PFSK-1 (cell line): ENCODE measurements at regions not wholly inside any gene's neighbourhood (a gene's known extent, or its start where the extent isn't known, plus 50 kb on each side); places are given as distances from the start of the nearest gene placed in this dataset.

ENCODE experiments used
- FOXP2 ChIP-seq: optimal IDR thresholded peaks from 2 replicates; pipeline ENCODE3; 2011; ENCODE audit warnings: borderline replicate concordance, control low read depth, inconsistent platforms; ENCODE audit not compliant: insufficient read depth; ENCODE audit errors: extremely low read length, extremely low read depth
- POLR2AphosphoS5 ChIP-seq: IDR thresholded peaks from 2 replicates; pipeline ENCODE4 v1.6.1; 2012; ENCODE audit warnings: low read depth, mild to moderate bottlenecking, control low read depth, low read length, moderate library complexity
- SIN3A ChIP-seq: IDR thresholded peaks from 2 replicates; pipeline ENCODE4 v1.6.1; 2012; ENCODE audit warnings: mild to moderate bottlenecking, low read length, moderate library complexity, borderline replicate concordance; ENCODE audit not compliant: insufficient read depth
- TAF1 ChIP-seq: IDR thresholded peaks from 2 replicates; pipeline ENCODE4 v1.6.1; 2012; ENCODE audit warnings: low read length, control low read depth, borderline replicate concordance; ENCODE audit not compliant: insufficient read depth
- TF ChIP-seq, protein P1 (sequence below), 2 experiments: IDR thresholded peaks; 2 replicates each; pipeline versions ENCODE4 v1.6.1 to v1.8.0; 2011 to 2012; ENCODE audit warnings: low read depth in 2 of 2, low read length in 2 of 2, control low read depth in 1 of 2, inconsistent platforms in 1 of 2, mild to moderate bottlenecking in 1 of 2, moderate library complexity in 1 of 2; ENCODE audit not compliant: insufficient read depth in 1 of 2

DNA sequence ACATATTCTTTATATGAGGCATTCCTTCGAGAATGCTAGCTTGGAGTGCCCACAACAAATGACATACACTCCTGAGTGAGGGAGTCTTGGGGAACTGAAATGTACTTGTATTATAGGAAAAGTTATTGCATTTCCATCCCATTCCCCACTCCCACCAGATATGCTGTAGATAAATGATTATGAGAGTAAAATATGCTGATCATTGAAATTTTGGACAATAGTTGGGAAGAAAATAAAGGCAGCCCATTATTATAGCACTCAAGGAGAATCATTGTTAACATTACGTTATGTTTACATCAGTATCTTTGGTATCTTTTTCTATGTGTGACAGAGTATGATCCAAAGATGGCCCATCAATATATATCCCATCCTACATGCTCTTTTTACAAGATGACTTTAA, 194.4 kb downstream of the GATA3 start:
- TF ChIP-seq TAF1 (no peak), POLR2AphosphoS5 (no peak), FOXP2 (no peak), SIN3A (no peak)
- TF ChIP-seq, protein P1, sequence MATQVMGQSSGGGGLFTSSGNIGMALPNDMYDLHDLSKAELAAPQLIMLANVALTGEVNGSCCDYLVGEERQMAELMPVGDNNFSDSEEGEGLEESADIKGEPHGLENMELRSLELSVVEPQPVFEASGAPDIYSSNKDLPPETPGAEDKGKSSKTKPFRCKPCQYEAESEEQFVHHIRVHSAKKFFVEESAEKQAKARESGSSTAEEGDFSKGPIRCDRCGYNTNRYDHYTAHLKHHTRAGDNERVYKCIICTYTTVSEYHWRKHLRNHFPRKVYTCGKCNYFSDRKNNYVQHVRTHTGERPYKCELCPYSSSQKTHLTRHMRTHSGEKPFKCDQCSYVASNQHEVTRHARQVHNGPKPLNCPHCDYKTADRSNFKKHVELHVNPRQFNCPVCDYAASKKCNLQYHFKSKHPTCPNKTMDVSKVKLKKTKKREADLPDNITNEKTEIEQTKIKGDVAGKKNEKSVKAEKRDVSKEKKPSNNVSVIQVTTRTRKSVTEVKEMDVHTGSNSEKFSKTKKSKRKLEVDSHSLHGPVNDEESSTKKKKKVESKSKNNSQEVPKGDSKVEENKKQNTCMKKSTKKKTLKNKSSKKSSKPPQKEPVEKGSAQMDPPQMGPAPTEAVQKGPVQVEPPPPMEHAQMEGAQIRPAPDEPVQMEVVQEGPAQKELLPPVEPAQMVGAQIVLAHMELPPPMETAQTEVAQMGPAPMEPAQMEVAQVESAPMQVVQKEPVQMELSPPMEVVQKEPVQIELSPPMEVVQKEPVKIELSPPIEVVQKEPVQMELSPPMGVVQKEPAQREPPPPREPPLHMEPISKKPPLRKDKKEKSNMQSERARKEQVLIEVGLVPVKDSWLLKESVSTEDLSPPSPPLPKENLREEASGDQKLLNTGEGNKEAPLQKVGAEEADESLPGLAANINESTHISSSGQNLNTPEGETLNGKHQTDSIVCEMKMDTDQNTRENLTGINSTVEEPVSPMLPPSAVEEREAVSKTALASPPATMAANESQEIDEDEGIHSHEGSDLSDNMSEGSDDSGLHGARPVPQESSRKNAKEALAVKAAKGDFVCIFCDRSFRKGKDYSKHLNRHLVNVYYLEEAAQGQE (IDR thresholded peaks at IDR 0.05; ENCODE audit: insufficient read depth in 1 of 2, low read depth in 2 of 2, low read length in 2 of 2), result no peak

DNA sequence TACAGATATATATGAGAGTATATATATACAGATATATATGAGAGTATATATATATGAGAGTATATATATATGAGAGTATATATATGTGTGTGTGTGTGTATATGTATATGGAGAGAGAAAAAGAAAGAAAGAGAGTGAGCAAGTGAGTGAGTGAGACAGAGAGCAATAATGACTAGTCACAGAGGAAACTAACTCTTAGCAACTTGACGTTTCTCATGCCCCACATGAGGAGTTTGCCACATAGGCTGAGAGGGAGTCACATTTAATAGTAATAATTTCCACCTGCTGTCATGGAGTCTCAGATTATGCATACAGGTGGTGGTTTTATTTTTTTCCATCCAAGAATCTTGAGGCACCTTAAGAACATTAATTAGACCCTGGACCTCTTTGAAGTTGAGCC, 199.9 kb downstream of the GATA3 start:
- TF ChIP-seq POLR2AphosphoS5 (no peak), FOXP2 (no peak), TAF1 (no peak), SIN3A (no peak)
- TF ChIP-seq, protein P1 (IDR thresholded peaks at IDR 0.05; ENCODE audit: insufficient read depth in 1 of 2, low read depth in 2 of 2, low read length in 2 of 2), result no peak

DNA sequence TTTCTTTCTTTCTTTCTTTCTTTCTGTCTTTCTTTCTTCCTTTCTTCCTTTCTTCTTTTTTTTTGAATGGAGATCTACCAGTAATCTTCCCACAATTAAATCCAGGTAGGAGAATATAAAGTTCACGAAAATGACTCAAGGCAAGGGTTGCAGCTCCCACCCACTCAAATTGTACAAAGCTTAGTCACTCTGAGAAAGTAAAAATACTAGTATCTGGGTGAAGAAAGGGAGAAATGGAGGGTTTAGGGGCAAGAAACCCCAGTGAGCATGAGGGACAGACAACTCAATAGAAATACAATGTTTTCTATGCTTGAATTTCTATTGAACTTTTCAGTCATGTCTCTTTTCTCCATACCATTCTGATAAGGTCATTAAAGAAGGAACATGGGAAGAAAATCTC, 200.8 kb downstream of the GATA3 start:
- TF ChIP-seq POLR2AphosphoS5, result no peak

DNA sequence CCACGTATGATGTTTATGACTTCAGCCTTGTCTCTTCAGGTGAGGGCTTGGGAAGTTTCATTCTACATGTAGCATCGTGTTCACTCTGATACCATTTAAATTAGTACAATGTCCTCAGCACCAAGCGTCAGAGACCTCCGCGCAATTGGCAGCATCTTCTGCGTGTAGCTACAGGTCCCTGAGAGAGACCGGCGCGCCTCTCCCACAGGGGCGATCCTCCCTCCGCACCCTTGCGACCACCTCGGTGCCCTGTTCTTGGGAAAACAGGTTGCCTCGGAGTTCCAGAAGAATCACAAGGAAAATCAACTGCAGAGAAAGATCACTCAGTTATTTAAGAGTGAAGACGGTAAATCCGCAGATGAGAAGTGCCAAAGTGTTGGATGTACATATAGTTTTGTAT, 206.2 kb downstream of the GATA3 start:
- TF ChIP-seq, protein P1 (IDR thresholded peaks at IDR 0.05; ENCODE audit: insufficient read depth in 1 of 2, low read depth in 2 of 2, low read length in 2 of 2), result no peak
- no peak for TF ChIP-seq FOXP2
- TF ChIP-seq POLR2AphosphoS5, result no peak
- TF ChIP-seq SIN3A, result no peak
- TF ChIP-seq TAF1, result no peak

DNA sequence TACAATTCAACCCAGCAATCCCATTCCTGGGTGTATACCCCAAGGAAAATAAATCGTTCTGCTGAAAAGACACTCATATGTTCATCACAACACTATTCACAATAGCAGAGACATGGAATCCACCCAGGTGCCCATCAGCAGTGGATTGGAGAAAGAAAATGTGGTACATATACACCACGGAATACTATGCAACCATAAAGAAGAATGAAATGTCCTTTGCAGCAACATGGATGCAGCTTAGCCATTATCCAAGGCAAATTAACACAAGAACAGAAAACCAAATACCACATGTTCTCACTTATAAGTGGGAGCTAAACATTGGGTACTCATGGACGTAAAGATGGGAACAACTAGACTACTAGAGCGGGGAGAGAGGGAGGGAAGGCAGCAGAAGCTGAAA, 207.8 kb downstream of the GATA3 start:
- TF ChIP-seq, protein P1 (IDR thresholded peaks at IDR 0.05; ENCODE audit: insufficient read depth in 1 of 2, low read depth in 2 of 2, low read length in 2 of 2), result no peak
- no peak for TF ChIP-seq TAF1
- TF ChIP-seq FOXP2, result no peak
- no peak for TF ChIP-seq POLR2AphosphoS5
- TF ChIP-seq SIN3A, result no peak
